WTC11 (cell line): ENCODE measurements at regions not wholly inside any gene's neighbourhood (a gene's known extent, or its start where the extent isn't known, plus 50 kb on each side); places are given as distances from the start of the nearest gene placed in this dataset.

Experiments
- ATAC-seq: fragments of 200-7000 bp; cut with Tn5 transposase; 2 replicates; pipeline ENCODE4 v1.10.0; 2021; ENCODE audit warnings: mild to moderate bottlenecking, moderate library complexity
- CTCF ChIA-PET: fragments of 300-600 bp; sonication (Branson Sonifier 250); formaldehyde crosslinking; loops from one replicate; lab custom pipeline; 2021; ENCODE audit warnings: antibody characterized with exemption; lab: Charles Lee
- POLR2A ChIA-PET: fragments of 350-600 bp; sonication (Branson Sonifier 250); formaldehyde crosslinking; loops from one replicate; lab custom pipeline; 2021; ENCODE audit warnings: antibody characterized with exemption; lab: Charles Lee
- DNase-seq: peaks from one replicate; pipeline ENCODE4 v3.0.0; 2021; ENCODE audit warnings: low spot score
- H3K27ac Mint-ChIP-seq: 2 replicates; pipeline ENCODE4 v1.8.0; 2021; ENCODE audit warnings: mixed read lengths
- H3K27me3 Mint-ChIP-seq: 2 replicates; pipeline ENCODE4 v1.8.0; 2021; ENCODE audit warnings: low read depth, mild to moderate bottlenecking, moderate library complexity, mixed read lengths
- H3K36me3 Mint-ChIP-seq: 2 replicates; pipeline ENCODE4 v1.8.0; 2021; ENCODE audit warnings: mixed read lengths
- H3K4me1 Mint-ChIP-seq: 2 replicates; pipeline ENCODE4 v1.8.0; 2022; ENCODE audit warnings: mixed read lengths
- H3K4me3 Mint-ChIP-seq: 2 replicates; pipeline ENCODE4 v1.8.0; 2021; ENCODE audit warnings: mild to moderate bottlenecking, moderate library complexity, mixed read lengths
- H3K9me3 Mint-ChIP-seq: 2 replicates; pipeline ENCODE4 v1.8.0; 2021; ENCODE audit warnings: mixed read lengths
- E2F5 ChIP-seq: sonication (generic); formaldehyde crosslinking; IDR thresholded peaks from 2 replicates; pipeline ENCODE4 v1.8.1; 2022; ENCODE audit warnings: mild to moderate bottlenecking, moderate library complexity, missing genetic modification reagents
- ELF4 ChIP-seq: sonication (generic); formaldehyde crosslinking; IDR thresholded peaks from 2 replicates; pipeline ENCODE4 v1.8.1; 2022; ENCODE audit warnings: low read depth, mild to moderate bottlenecking, moderate library complexity, missing genetic modification reagents
- ESRRA ChIP-seq: sonication (generic); formaldehyde crosslinking; IDR thresholded peaks from 2 replicates; pipeline ENCODE4 v1.8.1; 2022; ENCODE audit warnings: mild to moderate bottlenecking, missing genetic modification reagents, borderline replicate concordance
- FOXK1 ChIP-seq: sonication (generic); formaldehyde crosslinking; IDR thresholded peaks from 2 replicates; pipeline ENCODE4 v1.8.0; 2022; ENCODE audit warnings: mild to moderate bottlenecking, moderate library complexity, missing genetic modification reagents
- GABPB1 ChIP-seq: sonication (generic); formaldehyde crosslinking; IDR thresholded peaks from 2 replicates; pipeline ENCODE4 v1.8.1; 2023; ENCODE audit warnings: mild to moderate bottlenecking, missing genetic modification reagents
- GRHL2 ChIP-seq: fragments of 250-450 bp; sonication (Bioruptor Pico); IDR thresholded peaks from 2 replicates; pipeline ENCODE4 v1.8.0; 2022; ENCODE audit warnings: mild to moderate bottlenecking, moderate library complexity; ENCODE audit not compliant: insufficient replicate concordance, severe bottlenecking
- MYBL2 ChIP-seq: sonication (generic); formaldehyde crosslinking; IDR thresholded peaks from 2 replicates; pipeline ENCODE4 v1.8.1; 2023; ENCODE audit warnings: mild to moderate bottlenecking, moderate library complexity, missing genetic modification reagents
- NFE2L1 ChIP-seq: sonication (generic); formaldehyde crosslinking; IDR thresholded peaks from 2 replicates; pipeline ENCODE4 v1.8.1; 2023; ENCODE audit warnings: missing genetic modification reagents
- NFYB ChIP-seq: sonication (generic); formaldehyde crosslinking; conservative IDR thresholded peaks from 2 replicates; pipeline ENCODE4 v1.8.0; 2022; ENCODE audit warnings: low read depth, missing genetic modification reagents
- NR1H2 ChIP-seq: sonication (generic); formaldehyde crosslinking; IDR thresholded peaks from 2 replicates; pipeline ENCODE4 v1.9.0; 2021; ENCODE audit warnings: mild to moderate bottlenecking, moderate library complexity, missing genetic modification reagents
- NR2C2 ChIP-seq: sonication (generic); formaldehyde crosslinking; IDR thresholded peaks from 2 replicates; pipeline ENCODE4 v1.8.0; 2022; ENCODE audit warnings: mild to moderate bottlenecking, missing genetic modification reagents
- PRDM15 ChIP-seq: sonication (generic); formaldehyde crosslinking; IDR thresholded peaks from 2 replicates; pipeline ENCODE4 v1.8.0; 2022; ENCODE audit warnings: missing genetic modification reagents
- PRRX2 ChIP-seq: fragments of 250-450 bp; sonication (Bioruptor Pico); IDR thresholded peaks from 2 replicates; pipeline ENCODE4 v1.8.0; 2021; ENCODE audit warnings: mild to moderate bottlenecking
- TEAD4 ChIP-seq: sonication (generic); formaldehyde crosslinking; IDR thresholded peaks from 2 replicates; pipeline ENCODE4 v1.8.0; 2022; ENCODE audit warnings: mild to moderate bottlenecking, missing genetic modification reagents
- TP53 ChIP-seq: sonication (generic); formaldehyde crosslinking; IDR thresholded peaks from 2 replicates; pipeline ENCODE4 v1.8.1; 2023; ENCODE audit warnings: mild to moderate bottlenecking, missing genetic modification reagents
- ZBTB21 ChIP-seq: sonication (generic); formaldehyde crosslinking; IDR thresholded peaks from 2 replicates; pipeline ENCODE4 v1.8.1; 2023; ENCODE audit warnings: mild to moderate bottlenecking, missing genetic modification reagents, borderline replicate concordance
- ZNF121 ChIP-seq: sonication (generic); formaldehyde crosslinking; IDR thresholded peaks from 2 replicates; pipeline ENCODE4 v1.8.0; 2023; ENCODE audit warnings: missing genetic modification reagents
- ZNF317 ChIP-seq: sonication (generic); formaldehyde crosslinking; IDR thresholded peaks from 2 replicates; pipeline ENCODE4 v1.8.1; 2023; ENCODE audit warnings: low read depth, mild to moderate bottlenecking, moderate library complexity, missing genetic modification reagents, borderline replicate concordance
- TF ChIP-seq, protein P1 (sequence below): fragments of 250-450 bp; sonication (Bioruptor Pico); IDR thresholded peaks from 2 replicates; pipeline ENCODE4 v1.9.0; 2021; ENCODE audit warnings: moderate library complexity, mild to moderate bottlenecking, inconsistent platforms, borderline replicate concordance
- TF ChIP-seq, protein P2 (sequence below): fragments of 250-450 bp; sonication (Bioruptor Pico); IDR thresholded peaks from 2 replicates; pipeline ENCODE4 v1.9.0; 2021; ENCODE audit warnings: mild to moderate bottlenecking
- TF ChIP-seq, protein P3 (sequence below): sonication (generic); formaldehyde crosslinking; IDR thresholded peaks from 2 replicates; pipeline ENCODE4 v1.8.1; 2023; ENCODE audit warnings: mild to moderate bottlenecking, missing genetic modification reagents, moderate library complexity

- Mint-ChIP-seq H3K27me3 (no peaks in the 10 kb centered on the region; the same call in 1 of the 2 replicates), H3K9me3 (peaks cover 4% of the 10 kb centered on the region), H3K4me3 (no peak overlapping the region), H3K36me3 (peaks cover 1% of the 10 kb centered on the region), H3K27ac (no peak overlapping the region), H3K4me1 (peaks cover 1% of the 10 kb centered on the region; the same call in 1 of the 2 replicates)
- ChIA-PET CTCF (no interaction called here), POLR2A (no interaction called here)
- DNase-seq (no peak), ATAC-seq (no peak)
- no peak for TF ChIP-seq ELF4
- TF ChIP-seq FOXK1: no peak
- no peak for TF ChIP-seq E2F5 (CRISPR knock-in tag)
- TF ChIP-seq, protein P1, sequence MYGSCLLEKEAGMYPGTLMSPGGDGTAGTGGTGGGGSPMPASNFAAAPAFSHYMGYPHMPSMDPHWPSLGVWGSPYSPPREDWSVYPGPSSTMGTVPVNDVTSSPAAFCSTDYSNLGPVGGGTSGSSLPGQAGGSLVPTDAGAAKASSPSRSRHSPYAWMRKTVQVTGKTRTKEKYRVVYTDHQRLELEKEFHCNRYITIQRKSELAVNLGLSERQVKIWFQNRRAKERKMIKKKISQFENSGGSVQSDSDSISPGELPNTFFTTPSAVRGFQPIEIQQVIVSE: no peak
- TF ChIP-seq NR1H2 (CRISPR knock-in tag): no peak
- TF ChIP-seq, protein P2, sequence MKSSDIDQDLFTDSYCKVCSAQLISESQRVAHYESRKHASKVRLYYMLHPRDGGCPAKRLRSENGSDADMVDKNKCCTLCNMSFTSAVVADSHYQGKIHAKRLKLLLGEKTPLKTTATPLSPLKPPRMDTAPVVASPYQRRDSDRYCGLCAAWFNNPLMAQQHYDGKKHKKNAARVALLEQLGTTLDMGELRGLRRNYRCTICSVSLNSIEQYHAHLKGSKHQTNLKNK (CRISPR knock-in tag): no peak
- TF ChIP-seq NFE2L1 (CRISPR knock-in tag): no peak
- no peak for TF ChIP-seq ZNF121
- no peak for TF ChIP-seq PRDM15 (CRISPR knock-in tag)
- TF ChIP-seq, protein P3, sequence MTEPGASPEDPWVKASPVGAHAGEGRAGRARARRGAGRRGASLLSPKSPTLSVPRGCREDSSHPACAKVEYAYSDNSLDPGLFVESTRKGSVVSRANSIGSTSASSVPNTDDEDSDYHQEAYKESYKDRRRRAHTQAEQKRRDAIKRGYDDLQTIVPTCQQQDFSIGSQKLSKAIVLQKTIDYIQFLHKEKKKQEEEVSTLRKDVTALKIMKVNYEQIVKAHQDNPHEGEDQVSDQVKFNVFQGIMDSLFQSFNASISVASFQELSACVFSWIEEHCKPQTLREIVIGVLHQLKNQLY (CRISPR knock-in tag): no peak
- TF ChIP-seq ZNF317: no peak
- TF ChIP-seq PRRX2 (CRISPR knock-in tag): no peak
- no peak for TF ChIP-seq TEAD4 (CRISPR knock-in tag)
- no peak for TF ChIP-seq NFYB (CRISPR knock-in tag)
- TF ChIP-seq NR2C2: no peak
- no peak for TF ChIP-seq ESRRA (CRISPR knock-in tag)
- no peak for TF ChIP-seq MYBL2 (CRISPR knock-in tag)
- TF ChIP-seq ZBTB21: no peak
- no peak for TF ChIP-seq TP53 (CRISPR knock-in tag)
Measured at GRCh38 chr1:104953555-104953954, 1203.9 kb downstream of the AMY1C start.

DNA sequence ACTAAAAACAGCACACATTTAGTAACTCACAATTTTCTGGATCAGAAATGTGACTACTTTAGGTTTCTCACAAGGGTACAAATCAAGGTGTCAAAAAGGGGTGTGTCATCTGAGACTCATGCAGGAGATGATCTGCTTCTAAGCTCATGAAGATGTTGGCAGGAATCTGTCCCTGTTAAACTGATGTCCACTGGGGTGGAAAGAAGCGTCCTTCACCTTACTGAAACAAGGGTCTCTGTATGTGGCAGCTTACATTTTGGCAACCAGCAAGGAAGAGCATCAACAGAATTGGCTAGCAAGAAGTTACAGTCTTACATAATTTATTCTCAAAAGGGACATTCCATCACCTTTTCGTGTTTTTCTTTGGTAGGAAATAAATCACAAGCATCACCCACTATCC lies 1223.8 kb downstream of the AMY1C start:
- peaks cover 3% of the 10 kb centered on the region; the same call in 1 of the 2 replicates for H3K4me1 Mint-ChIP-seq
- H3K9me3 Mint-ChIP-seq: no peaks in the 10 kb centered on the region
- TF ChIP-seq ELF4 (no peak), GRHL2 (no peak), GABPB1 (no peak)
- DNase-seq (no peak), ATAC-seq (no peak)
- no peaks in the 10 kb centered on the region for H3K36me3 Mint-ChIP-seq
- ChIA-PET CTCF (no interaction called here), POLR2A (no interaction called here)
- no peak overlapping the region for H3K4me3 Mint-ChIP-seq
- no peak overlapping the region for H3K27ac Mint-ChIP-seq
- no peaks in the 10 kb centered on the region for H3K27me3 Mint-ChIP-seq
